K562 (cell line): ENCODE measurements at regions not wholly inside any gene's neighbourhood (a gene's known extent, or its start where the extent isn't known, plus 50 kb on each side); places are given as distances from the start of the nearest gene placed in this dataset.

Source experiments
- BHLHE40 ChIP-seq: IDR thresholded peaks from 2 replicates; pipeline ENCODE4 v1.6.1; 2011; ENCODE audit warnings: low read length, improper control_type of control experiment
- FOXP4 ChIP-seq: sonication (generic); formaldehyde crosslinking; IDR thresholded peaks from 2 replicates; pipeline ENCODE4 v1.8.0; 2022; ENCODE audit warnings: mild to moderate bottlenecking, missing genetic modification reagents, borderline replicate concordance
- L3MBTL2 ChIP-seq: fragments of 450-650 bp; IDR thresholded peaks from 2 replicates; pipeline ENCODE4 v1.6.1; 2016; ENCODE audit warnings: mild to moderate bottlenecking, moderate library complexity
- MGA ChIP-seq: fragments of 450-650 bp; IDR thresholded peaks from 2 replicates; pipeline ENCODE4 v1.6.1; 2016; ENCODE audit warnings: mild to moderate bottlenecking, moderate library complexity
- ZNF445 ChIP-seq: fragments of 250-450 bp; sonication (Bioruptor Pico); IDR thresholded peaks from 2 replicates; pipeline ENCODE4 v1.4.0; 2020; ENCODE audit warnings: low read depth, mild to moderate bottlenecking, moderate library complexity

- TF ChIP-seq MGA (peak; percentile 55), FOXP4 (no peak), BHLHE40 (peak; percentile 23; the same call in 1 of the 2 replicates), L3MBTL2 (peak; percentile 58), ZNF445 (CRISPR knock-in tag) (no peak)
Observed at GRCh38 chr2:60297296-60298005, 256.0 kb downstream of the BCL11A start (continued).
